H9 (cell line): ENCODE measurements at regions not wholly inside any gene's neighbourhood (a gene's known extent, or its start where the extent isn't known, plus 50 kb on each side); places are given as distances from the start of the nearest gene placed in this dataset.

Experiments
- DNase-seq: peaks from one replicate; pipeline ENCODE4 v3.0.0-alpha.2; 2017
- H2AFZ ChIP-seq: one replicate; pipeline ENCODE4 v1.6.1; 2013; ENCODE audit warnings: mild to moderate bottlenecking, low read length, control low read depth, moderate library complexity
- H2AK5ac ChIP-seq: 2 replicates; pipeline ENCODE4 v1.6.1; 2013; ENCODE audit warnings: low read length, control low read depth, mixed read lengths; ENCODE audit not compliant: insufficient read length
- H2BK120ac ChIP-seq: one replicate; pipeline ENCODE4 v1.6.1; 2013; ENCODE audit warnings: low read depth, mild to moderate bottlenecking, low read length, control low read depth, inconsistent platforms; ENCODE audit not compliant: poor library complexity, severe bottlenecking
- H2BK12ac ChIP-seq: 2 replicates; pipeline ENCODE4 v1.6.1; 2013; ENCODE audit warnings: low read length, control low read depth, mixed read lengths, low read depth; ENCODE audit not compliant: insufficient read length
- H2BK15ac ChIP-seq: 2 replicates; pipeline ENCODE4 v1.6.1; 2013; ENCODE audit warnings: low read depth, low read length, control low read depth
- H2BK20ac ChIP-seq: one replicate; pipeline ENCODE4 v1.6.1; 2013; ENCODE audit warnings: low read depth, mild to moderate bottlenecking, low read length, control low read depth, inconsistent platforms; ENCODE audit not compliant: poor library complexity, severe bottlenecking
- H2BK5ac ChIP-seq: 2 replicates; pipeline ENCODE4 v1.6.1; 2013; ENCODE audit warnings: low read length, control low read depth, mixed read lengths; ENCODE audit not compliant: insufficient read length
- H3K14ac ChIP-seq: 2 replicates; pipeline ENCODE4 v1.6.1; 2013; ENCODE audit warnings: low read length, control low read depth; ENCODE audit not compliant: insufficient read depth
- H3K18ac ChIP-seq: 2 replicates; pipeline ENCODE4 v1.6.1; 2013; ENCODE audit warnings: low read depth, mild to moderate bottlenecking, mixed read lengths, low read length, control low read depth; ENCODE audit not compliant: insufficient read length
- H3K23ac ChIP-seq: 2 replicates; pipeline ENCODE4 v1.6.1; 2013; ENCODE audit warnings: low read length, control low read depth, mixed read lengths, low read depth; ENCODE audit not compliant: insufficient read length
- H3K23me2 ChIP-seq: 2 replicates; pipeline ENCODE4 v1.6.1; 2013; ENCODE audit warnings: low read depth, mild to moderate bottlenecking, mixed read lengths, low read length, control low read depth; ENCODE audit not compliant: insufficient read length, poor library complexity, severe bottlenecking
- H3K27ac ChIP-seq: 2 replicates; pipeline ENCODE4 v1.5.1; 2013; ENCODE audit warnings: low read length, control low read depth, mixed read lengths, low read depth; ENCODE audit not compliant: insufficient read length
- H3K27me3 ChIP-seq: 2 replicates; pipeline ENCODE4 v1.6.1; 2013; ENCODE audit warnings: low read length, control low read depth, inconsistent platforms; ENCODE audit not compliant: insufficient read depth
- H3K4ac ChIP-seq: 2 replicates; pipeline ENCODE4 v1.6.1; 2013; ENCODE audit warnings: low read depth, mild to moderate bottlenecking, control low read depth, inconsistent platforms, low read length, moderate library complexity
- H3K4me1 ChIP-seq: 2 replicates; pipeline ENCODE4 v1.6.1; 2013; ENCODE audit warnings: low read length, control low read depth, inconsistent platforms; ENCODE audit not compliant: insufficient read depth
- H3K4me2 ChIP-seq: 2 replicates; pipeline ENCODE4 v1.6.1; 2013; ENCODE audit warnings: low read length, control low read depth, mixed read lengths; ENCODE audit not compliant: insufficient read length, insufficient read depth
- H3K56ac ChIP-seq: 2 replicates; pipeline ENCODE4 v1.6.1; 2013; ENCODE audit warnings: low read depth, mild to moderate bottlenecking, mixed read lengths, low read length, control low read depth; ENCODE audit not compliant: insufficient read length
- H3K79me1 ChIP-seq: 2 replicates; pipeline ENCODE4 v1.6.1; 2013; ENCODE audit warnings: low read depth, mild to moderate bottlenecking, moderate library complexity, low read length, control low read depth, inconsistent platforms; ENCODE audit not compliant: insufficient read depth, poor library complexity, severe bottlenecking
- H3K79me2 ChIP-seq: 2 replicates; pipeline ENCODE4 v1.6.1; 2013; ENCODE audit warnings: low read length, control low read depth, inconsistent platforms; ENCODE audit not compliant: insufficient read depth
- H3K9ac ChIP-seq: 2 replicates; pipeline ENCODE4 v1.6.1; 2013; ENCODE audit warnings: low read length, control low read depth, mixed read lengths; ENCODE audit not compliant: insufficient read length; ENCODE audit errors: extremely low read depth
- H3K9me3 ChIP-seq: one replicate; pipeline ENCODE4 v1.6.1; 2013; ENCODE audit warnings: low read depth, low read length, inconsistent platforms; ENCODE audit not compliant: control insufficient read depth
- H3T11ph ChIP-seq: one replicate; pipeline ENCODE4 v1.6.1; 2013; ENCODE audit warnings: mild to moderate bottlenecking, low read length, control low read depth, inconsistent platforms
- H4K20me1 ChIP-seq: one replicate; pipeline ENCODE4 v1.6.1; 2013; ENCODE audit not compliant: control insufficient read depth, insufficient read length, insufficient read depth
- H4K5ac ChIP-seq: 2 replicates; pipeline ENCODE4 v1.6.1; 2013; ENCODE audit warnings: low read depth, mild to moderate bottlenecking, mixed read lengths, low read length, control low read depth; ENCODE audit not compliant: insufficient read length
- H4K8ac ChIP-seq: replicated peaks from 2 replicates; pipeline ENCODE4 v1.6.1; 2013; ENCODE audit warnings: low read length, control low read depth, mixed read lengths, low read depth; ENCODE audit not compliant: insufficient read length
- H4K91ac ChIP-seq: 2 replicates; pipeline ENCODE4 v1.6.1; 2013; ENCODE audit warnings: low read depth, mild to moderate bottlenecking, moderate library complexity, mixed read lengths, low read length, control low read depth; ENCODE audit not compliant: insufficient read length
- H3K27ac Mint-ChIP-seq, 3 experiments: 2 replicates in 2 of 3; 3 replicates in 1 of 3; pipeline ENCODE4 v1.8.0; 2020 to 2021; ENCODE audit warnings: mixed read lengths in 3 of 3, mild to moderate bottlenecking in 1 of 3, moderate library complexity in 1 of 3
- H3K27me3 Mint-ChIP-seq: 2 replicates; pipeline ENCODE4 v1.8.0; 2021; ENCODE audit warnings: low read depth, mild to moderate bottlenecking, moderate library complexity, mixed read lengths
- H3K36me3 Mint-ChIP-seq, 3 experiments: 2 replicates in 2 of 3; 3 replicates in 1 of 3; pipeline ENCODE4 v1.8.0; 2020 to 2021; ENCODE audit warnings: low read depth in 3 of 3, mixed read lengths in 3 of 3; ENCODE audit not compliant: insufficient read depth in 1 of 3
- H3K4me1 Mint-ChIP-seq, 2 experiments: 2 replicates each; pipeline ENCODE4 v1.8.0; 2020; ENCODE audit warnings: mixed read lengths in 2 of 2
- H3K4me3 Mint-ChIP-seq, 2 experiments: 2 replicates in 1 of 2; 3 replicates in 1 of 2; pipeline ENCODE4 v1.8.0; 2020 to 2021; ENCODE audit warnings: mild to moderate bottlenecking in 2 of 2, mixed read lengths in 2 of 2, moderate library complexity in 1 of 2
- H3K9me3 Mint-ChIP-seq, 2 experiments: 2 replicates in 1 of 2; 3 replicates in 1 of 2; pipeline ENCODE4 v1.8.0; 2020; ENCODE audit warnings: mild to moderate bottlenecking in 2 of 2, mixed read lengths in 2 of 2, moderate library complexity in 1 of 2
- WGBS: extraction: QIAGEN DNeasy Blood & Tissue Kit; methylation state at CpG from one replicate; pipeline ENCODE4 v1.1.7; 2013; ENCODE audit warnings: missing lambda C conversion rate, low lambda C conversion rate, mixed read lengths; ENCODE audit not compliant: insufficient read length; ENCODE audit errors: extremely low coverage; 5-methylcytosine and 5-hydroxymethylcytosine counted together
- TF ChIP-seq, protein P1 (sequence below): fragments of 200-600 bp; sonication (generic); conservative IDR thresholded peaks from 3 replicates; pipeline ENCODE4 v1.8.0; 2021; ENCODE audit warnings: antibody characterized with exemption, mild to moderate bottlenecking

DNA sequence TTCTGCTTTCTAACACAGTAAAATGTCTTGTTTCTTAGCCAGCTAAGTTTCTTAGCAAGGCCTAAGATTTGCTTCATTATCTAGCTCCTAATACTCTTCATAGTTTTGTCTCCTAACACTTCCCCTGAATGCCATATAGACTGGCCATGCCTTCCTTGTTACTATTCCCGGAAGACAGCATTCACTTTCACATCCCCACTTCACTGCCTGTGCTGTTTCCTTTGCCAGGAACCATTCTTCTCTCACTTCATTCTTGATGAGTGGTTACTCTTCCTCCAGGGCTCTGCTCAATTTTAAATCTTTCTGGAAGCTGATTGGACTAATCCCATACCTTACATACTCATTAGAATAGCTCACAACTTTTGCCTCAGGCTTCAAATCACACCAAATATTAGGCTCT, 1510.2 kb upstream of the DDX18 start:
- Histone ChIP-seq H2AFZ (no peak overlapping the region), H3K4ac (no peak overlapping the region), H4K91ac (no peak overlapping the region), H3K27ac (no peak overlapping the region), H3K14ac (no peak overlapping the region), H3K79me2 (no peaks in the 10 kb centered on the region), H2BK120ac (no peak overlapping the region), H2BK20ac (no peak overlapping the region), H2BK12ac (no peak overlapping the region), H3K9ac (no peak overlapping the region), H4K5ac (no peak overlapping the region), H3K23me2 (no peaks in the 10 kb centered on the region), H2BK15ac (no peak overlapping the region), H3K18ac (no peak overlapping the region), H3K23ac (no peak overlapping the region), H3K4me1 (no peaks in the 10 kb centered on the region), H4K8ac (no peak overlapping the region), H3K56ac (no peak overlapping the region), H2AK5ac (no peak overlapping the region), H3T11ph (no peak overlapping the region), H3K79me1 (no peaks in the 10 kb centered on the region), H3K27me3 (no peaks in the 10 kb centered on the region), H2BK5ac (no peak overlapping the region), H3K4me2 (no peak overlapping the region), H4K20me1 (no peaks in the 10 kb centered on the region), H3K9me3 (no peaks in the 10 kb centered on the region)
- H3K9me3 Mint-ChIP-seq, result peaks cover 0 to 8% of the 10 kb centered on the region in 2 experiments; a peak in 3 of 5 replicates
- no peak for DNase-seq
- TF ChIP-seq, protein P1, sequence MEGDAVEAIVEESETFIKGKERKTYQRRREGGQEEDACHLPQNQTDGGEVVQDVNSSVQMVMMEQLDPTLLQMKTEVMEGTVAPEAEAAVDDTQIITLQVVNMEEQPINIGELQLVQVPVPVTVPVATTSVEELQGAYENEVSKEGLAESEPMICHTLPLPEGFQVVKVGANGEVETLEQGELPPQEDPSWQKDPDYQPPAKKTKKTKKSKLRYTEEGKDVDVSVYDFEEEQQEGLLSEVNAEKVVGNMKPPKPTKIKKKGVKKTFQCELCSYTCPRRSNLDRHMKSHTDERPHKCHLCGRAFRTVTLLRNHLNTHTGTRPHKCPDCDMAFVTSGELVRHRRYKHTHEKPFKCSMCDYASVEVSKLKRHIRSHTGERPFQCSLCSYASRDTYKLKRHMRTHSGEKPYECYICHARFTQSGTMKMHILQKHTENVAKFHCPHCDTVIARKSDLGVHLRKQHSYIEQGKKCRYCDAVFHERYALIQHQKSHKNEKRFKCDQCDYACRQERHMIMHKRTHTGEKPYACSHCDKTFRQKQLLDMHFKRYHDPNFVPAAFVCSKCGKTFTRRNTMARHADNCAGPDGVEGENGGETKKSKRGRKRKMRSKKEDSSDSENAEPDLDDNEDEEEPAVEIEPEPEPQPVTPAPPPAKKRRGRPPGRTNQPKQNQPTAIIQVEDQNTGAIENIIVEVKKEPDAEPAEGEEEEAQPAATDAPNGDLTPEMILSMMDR, result no peak
- H3K27me3 Mint-ChIP-seq, result no peaks in the 10 kb centered on the region
- WGBS, result no CpG with 5 or more reads among the region's 1 CpG
- H3K4me3 Mint-ChIP-seq, result no peak overlapping the region
- no peak overlapping the region for H3K27ac Mint-ChIP-seq
- H3K36me3 Mint-ChIP-seq, result no peaks in the 10 kb centered on the region
- H3K4me1 Mint-ChIP-seq, result no peaks in the 10 kb centered on the region
